Activated CD8-positive, alpha-beta memory T cell treated with anti-CD3 and anti-CD28 coated beads for 36 hours (primary cell): ENCODE measurements at regions not wholly inside any gene's neighbourhood (a gene's known extent, or its start where the extent isn't known, plus 50 kb on each side); places are given as distances from the start of the nearest gene placed in this dataset.

Source experiments
- CTCF ChIA-PET: fragments of 350-600 bp; sonication (Branson Sonifier 250); formaldehyde crosslinking; loops from one replicate; lab custom pipeline; 2021; ENCODE audit warnings: antibody characterized with exemption; lab: Charles Lee
- POLR2A ChIA-PET: fragments of 350-600 bp; sonication (Branson Sonifier 250); formaldehyde crosslinking; loops from one replicate; lab custom pipeline; 2021; ENCODE audit warnings: antibody characterized with exemption; lab: Charles Lee

DNA sequence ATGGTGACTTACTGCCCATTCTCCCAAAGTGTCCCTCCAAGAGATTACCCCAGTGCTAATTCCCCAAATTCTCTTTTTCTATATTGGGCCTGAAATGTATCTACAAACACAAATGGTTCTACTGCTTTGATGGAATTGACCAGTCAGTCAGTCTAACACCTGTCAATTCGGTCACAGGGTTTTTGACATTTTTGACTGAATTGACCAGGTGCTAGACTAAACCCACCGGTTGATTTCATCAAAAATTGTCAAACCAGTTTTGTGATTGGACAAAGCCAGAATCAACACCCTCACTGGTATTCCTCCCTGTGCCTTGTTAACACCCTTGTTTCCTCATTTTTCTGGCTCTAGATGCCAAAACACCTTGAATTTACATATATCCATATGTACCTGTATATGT lies 398.4 kb upstream of the NR2F2 start:
- POLR2A ChIA-PET, result no interaction called here
- CTCF ChIA-PET, result no interaction called here

DNA sequence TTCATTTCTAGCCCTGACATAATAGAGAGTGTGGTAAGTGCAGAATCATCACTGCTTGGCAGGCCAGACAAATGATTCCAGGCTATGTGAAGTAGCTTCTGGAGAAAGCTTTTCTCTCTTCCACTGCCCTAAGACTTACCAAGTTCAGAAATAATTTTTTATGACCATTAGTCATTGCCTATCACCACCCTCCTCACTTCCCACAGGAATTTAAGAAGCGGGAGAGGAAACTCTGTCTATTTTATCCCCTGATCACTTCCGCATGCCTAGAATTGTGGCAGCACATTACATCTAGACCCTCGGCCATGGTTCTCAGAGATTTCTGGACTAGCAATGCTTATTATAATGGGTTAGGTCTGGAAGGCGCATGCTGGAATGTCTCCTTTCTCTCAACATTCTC lies 397.8 kb upstream of the NR2F2 start:
- CTCF ChIA-PET, result no interaction called here
- POLR2A ChIA-PET, result no interaction called here

DNA sequence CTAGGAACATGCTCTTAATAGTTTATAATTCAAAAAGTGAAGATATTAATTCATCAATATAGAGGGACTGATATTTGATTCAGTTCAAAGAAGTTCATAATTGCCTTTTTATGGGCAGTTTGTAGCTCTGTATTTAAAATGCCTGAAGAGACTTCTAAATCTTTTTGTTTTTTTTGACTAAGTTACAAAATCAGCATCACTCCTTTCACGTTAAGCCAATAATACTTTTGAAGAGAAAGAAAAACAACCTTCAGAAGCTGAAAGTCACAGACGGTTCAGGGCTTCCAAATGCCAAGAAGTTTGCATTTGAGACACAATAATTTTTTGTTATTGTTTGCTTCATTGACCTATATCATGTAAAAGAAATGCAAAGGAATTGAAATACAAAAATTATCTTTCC lies 394.6 kb upstream of the NR2F2 start:
- ChIA-PET POLR2A (no interaction called here), CTCF (no interaction called here)

DNA sequence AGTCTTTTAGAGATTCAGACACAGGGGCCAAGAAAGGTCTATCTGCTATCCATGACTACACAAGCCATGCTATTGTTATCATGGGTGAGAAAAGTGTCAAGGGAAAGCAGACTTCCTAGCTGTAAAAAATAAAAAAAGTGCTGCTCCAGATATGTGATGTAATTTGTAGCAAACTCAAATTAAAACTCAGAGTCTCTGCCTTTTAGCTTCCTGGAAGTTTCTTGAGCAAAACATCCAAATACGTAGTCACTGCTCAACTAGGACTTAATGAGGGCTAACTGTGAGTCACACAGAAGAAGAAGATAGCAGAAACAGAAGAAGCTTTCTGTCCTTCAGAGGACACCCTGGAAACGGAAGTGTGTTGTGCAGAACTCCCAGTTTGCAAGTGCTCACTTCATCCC lies 393.4 kb upstream of the NR2F2 start:
- ChIA-PET POLR2A (no interaction called here), CTCF (no interaction called here)

DNA sequence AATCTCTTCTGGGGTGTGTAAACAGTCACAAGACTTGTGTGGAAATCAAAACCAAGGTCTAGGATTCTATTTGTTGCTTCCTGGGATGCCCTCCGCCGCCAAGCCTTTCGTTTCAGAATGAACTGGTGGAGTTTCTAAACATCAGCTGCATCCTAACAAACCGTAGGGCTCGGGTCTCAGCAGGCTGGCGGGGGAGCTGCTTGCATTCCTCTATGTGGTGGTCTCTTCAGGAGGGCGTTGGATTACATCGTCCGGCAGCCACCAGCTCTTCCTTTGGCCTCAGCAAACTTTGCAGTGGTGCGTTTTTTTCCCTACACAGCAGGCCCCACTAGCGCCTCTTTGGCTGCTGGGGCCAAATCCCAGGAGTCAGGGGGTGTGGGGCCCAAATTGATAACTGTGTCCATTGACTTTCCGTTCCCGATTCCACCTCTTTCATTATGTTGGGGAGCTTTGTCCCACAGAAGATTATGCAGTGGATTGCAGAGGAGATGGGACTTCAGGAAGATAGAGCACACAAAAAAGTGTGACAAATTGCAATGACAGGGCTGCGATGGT lies 390.0 kb upstream of the NR2F2 start:
- POLR2A ChIA-PET, result no interaction called here

DNA sequence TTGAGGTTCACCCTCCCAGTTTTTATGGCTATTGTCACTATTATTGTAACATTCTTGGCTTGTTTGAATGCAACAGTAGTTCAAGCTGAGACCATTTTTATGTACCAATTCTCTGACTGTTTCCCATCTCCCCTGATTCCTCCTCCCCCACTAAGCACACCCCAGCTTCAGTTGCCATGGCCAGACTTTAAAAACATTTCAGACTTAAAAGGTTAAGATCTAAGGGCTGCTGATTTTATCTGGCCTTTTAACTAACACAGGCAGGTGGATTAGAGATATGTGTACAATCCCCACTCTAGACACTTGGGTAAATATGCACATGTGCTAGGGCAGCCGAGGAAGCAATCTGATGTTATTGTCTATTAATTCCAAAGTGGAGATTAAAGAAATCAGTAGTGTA lies 386.3 kb upstream of the NR2F2 start:
- CTCF ChIA-PET, result no interaction called here
- POLR2A ChIA-PET, result no interaction called here

More for the DNA sequence above, 390.0 kb upstream of the NR2F2 start:
- CTCF ChIA-PET, result no interaction called here

DNA sequence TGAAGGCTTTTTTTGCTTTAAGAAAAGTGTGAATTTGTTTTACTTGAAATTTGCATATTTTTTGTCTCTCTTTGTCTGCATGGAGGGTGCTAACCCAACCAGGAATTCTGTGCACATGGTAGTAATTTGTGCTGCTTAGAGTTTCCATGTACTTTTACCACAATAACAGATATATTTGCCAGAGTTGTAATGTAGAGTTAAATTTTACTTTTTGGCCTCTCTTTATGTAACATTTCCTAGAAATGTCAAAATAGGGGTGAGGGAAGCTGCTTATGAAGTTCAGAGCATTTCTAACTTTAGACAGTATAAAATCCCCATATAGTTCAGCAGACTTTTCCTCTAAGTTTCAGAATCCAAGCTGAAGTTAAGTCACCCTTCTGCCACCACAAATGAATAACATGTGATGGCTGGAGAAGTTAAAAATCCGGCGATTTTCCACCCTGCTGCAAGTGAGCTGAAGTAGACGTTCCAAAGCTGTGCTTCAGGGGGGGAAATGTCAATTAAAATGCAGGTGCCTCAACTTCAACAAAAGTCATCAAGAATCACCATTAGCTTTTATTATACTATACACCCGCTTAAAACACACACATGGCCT lies 385.7 kb upstream of the NR2F2 start:
- ChIA-PET CTCF (no interaction called here), POLR2A (no interaction called here)

DNA sequence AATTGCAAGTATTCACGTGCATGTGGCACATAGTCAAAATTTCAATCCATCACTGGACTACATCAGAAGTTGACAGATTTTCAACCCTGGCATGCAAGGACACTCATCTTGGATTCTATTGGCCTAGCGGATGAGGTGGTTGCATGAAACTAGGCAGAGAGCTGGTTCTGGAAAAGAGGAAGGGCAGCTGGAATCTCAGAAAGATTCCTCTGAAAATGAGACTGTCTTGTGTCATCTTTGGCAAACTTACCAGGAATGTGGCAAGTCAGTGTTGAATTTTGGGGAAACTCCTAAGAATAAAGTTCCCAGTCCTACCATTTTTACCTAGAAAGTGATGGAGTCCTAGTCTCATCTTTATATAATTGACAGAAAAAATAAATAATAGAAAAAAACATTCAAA lies 384.3 kb upstream of the NR2F2 start:
- POLR2A ChIA-PET, result no interaction called here
- CTCF ChIA-PET, result no interaction called here

DNA sequence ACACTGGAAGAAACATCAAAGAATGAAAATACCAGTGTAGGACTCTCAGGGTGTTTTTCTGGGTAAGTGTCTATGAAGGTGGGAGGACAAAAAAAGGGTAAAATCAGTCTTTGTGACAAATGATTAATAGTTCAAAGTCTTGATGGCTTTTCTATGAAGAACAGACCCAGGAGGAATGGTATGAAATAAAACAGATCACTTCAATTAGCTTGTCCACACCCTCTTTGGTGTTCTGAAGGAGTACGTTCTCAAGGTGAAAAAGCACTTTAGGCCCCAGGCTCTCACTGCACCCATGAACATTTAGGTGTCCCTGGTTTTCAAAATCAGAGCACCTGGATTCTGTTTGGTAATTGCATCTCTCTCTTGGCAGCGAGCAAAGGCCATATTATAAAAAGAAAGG lies 383.6 kb upstream of the NR2F2 start:
- CTCF ChIA-PET, result no interaction called here

DNA sequence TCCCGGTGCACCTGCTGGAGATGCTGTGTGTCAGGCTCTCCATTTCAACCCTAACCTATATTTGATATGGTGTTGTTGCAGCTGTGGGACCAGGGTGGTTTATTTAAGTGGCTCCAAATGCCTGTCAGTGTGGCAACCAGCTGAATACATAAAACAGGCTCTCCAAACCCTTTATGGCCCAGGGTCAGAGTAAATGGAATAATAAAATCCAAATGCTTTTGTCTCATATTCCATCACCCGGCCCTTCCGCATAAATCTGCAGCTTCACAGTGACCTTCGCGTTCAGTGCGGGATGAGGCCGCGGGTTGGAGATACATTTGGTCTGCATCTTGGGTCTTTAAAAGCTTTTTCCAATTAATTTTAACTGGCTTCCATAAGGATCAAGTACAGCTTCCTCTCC lies 382.1 kb upstream of the NR2F2 start:
- CTCF ChIA-PET, result no interaction called here

More for the DNA sequence above, 383.6 kb upstream of the NR2F2 start:
- POLR2A ChIA-PET, result no interaction called here

DNA sequence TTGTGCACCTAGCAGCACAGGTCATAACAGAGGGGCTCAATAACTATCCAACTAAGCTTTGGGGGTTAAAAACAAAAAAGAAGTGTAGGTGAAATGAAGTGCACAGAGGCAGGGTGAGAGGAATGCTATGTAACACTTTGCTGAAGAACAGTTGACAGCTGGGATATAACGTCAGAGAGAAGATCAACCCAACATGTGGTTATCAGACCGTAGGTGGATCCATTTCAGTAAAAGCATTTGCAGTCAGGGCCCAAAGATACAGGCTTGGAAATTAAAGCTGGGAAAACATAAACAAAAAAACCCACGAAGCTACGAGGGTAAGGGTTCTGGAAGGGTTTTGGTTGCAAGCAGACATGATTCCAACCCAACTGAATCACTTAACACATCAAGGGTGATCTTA lies 377.5 kb upstream of the NR2F2 start:
- CTCF ChIA-PET, result no interaction called here
- POLR2A ChIA-PET, result no interaction called here

More for the DNA sequence above, 382.1 kb upstream of the NR2F2 start:
- POLR2A ChIA-PET, result interaction anchor here (0.6 kb wide), 1 partner anchor 96 kb away, joined by 3 read pairs; no protein-coding TSS in a partner anchor

DNA sequence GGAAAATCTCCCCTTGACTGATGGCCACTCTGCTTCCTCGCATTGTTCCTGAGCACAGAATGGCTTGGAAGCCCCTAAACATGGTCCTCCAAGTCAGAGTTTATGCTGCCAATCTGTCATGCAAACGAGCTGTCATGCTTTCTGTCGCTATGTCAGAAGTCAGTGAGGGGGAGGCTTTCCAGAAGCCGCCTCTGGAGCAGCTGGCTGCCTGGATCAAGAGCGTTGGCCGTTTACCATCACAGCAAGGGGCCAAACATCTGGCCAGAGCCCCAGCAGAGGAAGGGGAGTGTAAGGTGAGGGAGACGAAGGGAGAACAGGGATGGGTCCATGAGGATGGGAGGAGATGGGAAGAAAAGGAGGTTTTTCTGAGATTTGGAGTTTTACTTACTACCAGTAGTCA lies 372.6 kb upstream of the NR2F2 start:
- POLR2A ChIA-PET, result no interaction called here

DNA sequence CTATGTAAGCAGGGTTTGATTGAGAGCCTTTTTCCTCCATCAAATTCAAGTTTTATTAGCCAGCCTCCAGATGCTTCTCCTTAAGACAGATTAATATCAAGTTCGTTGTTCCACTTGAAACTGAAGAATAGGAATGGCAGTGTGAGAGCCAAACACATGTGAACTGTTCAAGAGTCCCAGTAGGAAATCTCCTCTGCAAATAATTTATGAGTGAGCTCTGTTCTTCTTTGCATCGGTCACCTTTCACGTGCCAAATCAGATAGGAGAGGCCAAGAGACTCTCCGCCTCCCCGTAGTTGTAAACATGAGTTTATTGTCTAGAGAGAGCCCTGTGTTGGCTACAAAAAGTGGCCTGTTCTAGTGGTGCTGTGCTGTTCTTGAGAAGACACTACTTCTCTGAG lies 372.1 kb upstream of the NR2F2 start:
- ChIA-PET CTCF (no interaction called here), POLR2A (no interaction called here)

More for the DNA sequence above, 372.6 kb upstream of the NR2F2 start:
- CTCF ChIA-PET, result no interaction called here

DNA sequence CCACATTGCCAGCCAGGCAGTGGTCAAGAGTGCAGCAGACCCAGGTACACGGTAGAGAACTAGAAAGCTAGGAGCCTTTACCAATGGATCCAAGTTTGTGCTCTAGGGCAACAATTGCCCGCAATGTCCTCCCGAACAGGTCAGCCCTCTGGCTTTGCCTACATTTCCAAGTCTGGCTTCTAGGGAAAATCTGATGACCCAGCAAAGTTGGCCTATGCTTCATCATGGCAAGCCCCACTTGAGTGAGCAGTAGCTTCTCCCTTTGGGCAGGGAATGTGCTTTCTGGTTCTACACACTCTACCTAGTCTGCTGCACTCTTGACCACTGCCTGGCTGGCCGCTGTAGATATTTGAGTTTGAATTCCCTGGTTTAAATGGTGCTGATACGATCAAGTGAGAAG lies 361.6 kb upstream of the NR2F2 start:
- ChIA-PET POLR2A (no interaction called here), CTCF (no interaction called here)

DNA sequence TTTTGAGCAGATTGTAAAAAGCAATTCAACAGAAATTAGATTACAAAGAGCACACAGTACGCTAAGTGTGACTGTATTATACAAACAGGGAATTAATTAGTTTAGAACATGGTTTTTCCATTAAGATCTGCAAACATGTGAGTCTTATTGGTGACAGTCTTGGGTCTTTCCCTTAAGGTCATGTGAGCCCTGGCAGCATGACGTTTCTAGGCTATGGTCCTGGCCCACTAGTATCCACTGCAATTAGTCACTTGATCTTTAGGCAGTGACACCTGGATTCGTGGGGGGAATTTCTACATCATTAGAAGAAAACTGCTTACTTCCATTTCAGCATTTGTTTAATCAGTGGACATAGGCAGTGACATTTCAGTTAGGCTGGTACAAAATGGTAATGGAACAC lies 360.2 kb upstream of the NR2F2 start:
- CTCF ChIA-PET, result no interaction called here
- POLR2A ChIA-PET, result no interaction called here

DNA sequence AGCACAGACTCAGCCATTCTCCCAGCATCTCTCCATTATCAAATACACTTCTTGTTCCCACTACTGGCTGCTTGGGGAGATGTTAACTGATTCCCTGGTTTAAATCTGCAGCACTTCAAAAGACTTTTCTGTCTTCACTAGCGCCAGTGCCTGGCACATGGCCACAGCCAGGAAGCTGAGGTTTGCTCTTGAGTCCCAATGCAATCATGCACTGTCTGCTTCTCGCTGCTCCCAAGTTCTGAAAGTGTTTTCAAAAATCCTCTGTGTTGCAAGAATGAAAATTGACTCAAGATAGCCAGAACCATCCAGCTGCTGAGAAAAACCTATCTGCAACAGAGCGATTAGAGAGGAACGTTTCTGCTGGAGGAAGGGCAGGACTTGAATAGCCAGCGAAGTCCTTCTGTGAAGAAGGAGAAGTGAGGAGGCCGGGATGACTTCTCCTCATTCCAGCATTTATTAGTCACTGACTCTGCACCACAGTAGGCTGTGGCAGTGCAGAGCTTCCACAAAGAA lies 358.4 kb upstream of the NR2F2 start:
- POLR2A ChIA-PET, result no interaction called here
- CTCF ChIA-PET, result no interaction called here

DNA sequence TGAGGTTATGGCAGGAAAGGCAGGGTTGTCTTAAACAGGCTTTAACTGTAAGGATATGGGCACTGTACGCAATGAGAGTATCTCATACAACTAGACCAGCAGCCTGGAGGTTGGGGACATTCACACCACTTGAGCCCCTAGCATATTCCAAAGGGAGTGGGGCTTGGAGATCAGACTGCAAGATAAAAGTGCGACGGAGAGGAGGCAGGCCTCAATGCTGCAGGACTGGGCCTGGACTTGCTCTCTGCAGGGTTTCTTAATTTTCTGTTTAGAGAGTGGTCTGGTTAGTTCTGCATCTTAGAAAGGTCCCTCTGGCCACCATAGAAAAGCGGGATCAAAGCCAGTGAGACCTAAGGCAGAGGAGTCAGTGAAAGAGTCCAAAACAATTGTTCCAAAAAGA lies 357.7 kb upstream of the NR2F2 start:
- ChIA-PET CTCF (no interaction called here), POLR2A (no interaction called here)

DNA sequence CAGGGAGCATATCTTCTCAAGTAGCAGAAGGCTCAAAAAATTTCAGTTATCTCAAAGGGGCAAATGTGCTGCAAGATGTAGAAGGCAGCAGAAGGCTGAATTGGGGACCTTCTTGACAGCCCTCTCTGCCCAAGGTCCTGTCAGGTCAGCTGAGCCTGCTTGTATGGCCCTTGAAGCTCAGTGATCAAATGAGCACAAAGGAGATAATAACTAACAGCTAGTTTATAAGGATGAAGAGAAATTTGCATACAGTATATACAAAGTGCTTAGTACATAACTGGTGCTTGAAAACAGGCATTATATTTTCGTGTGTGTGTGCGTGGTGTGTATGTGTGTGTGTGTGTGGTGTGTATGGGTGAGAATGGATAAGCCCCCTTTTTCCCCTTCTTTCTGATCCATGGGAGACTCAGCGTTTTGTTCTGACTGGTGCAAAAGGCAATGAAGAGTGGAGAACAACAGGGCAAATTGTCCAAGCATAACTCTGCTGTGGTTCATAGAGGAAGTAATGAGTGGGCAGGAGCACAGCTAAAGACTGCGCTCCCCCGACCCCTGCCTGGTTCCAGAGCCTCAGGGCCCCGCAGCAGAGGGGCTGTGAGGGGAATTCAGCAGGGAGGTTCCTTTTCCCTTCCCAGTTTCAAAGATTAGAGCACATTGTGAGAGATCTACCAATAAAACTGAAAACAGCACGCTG lies 356.8 kb upstream of the NR2F2 start:
- ChIA-PET CTCF (no interaction called here), POLR2A (no interaction called here)

DNA sequence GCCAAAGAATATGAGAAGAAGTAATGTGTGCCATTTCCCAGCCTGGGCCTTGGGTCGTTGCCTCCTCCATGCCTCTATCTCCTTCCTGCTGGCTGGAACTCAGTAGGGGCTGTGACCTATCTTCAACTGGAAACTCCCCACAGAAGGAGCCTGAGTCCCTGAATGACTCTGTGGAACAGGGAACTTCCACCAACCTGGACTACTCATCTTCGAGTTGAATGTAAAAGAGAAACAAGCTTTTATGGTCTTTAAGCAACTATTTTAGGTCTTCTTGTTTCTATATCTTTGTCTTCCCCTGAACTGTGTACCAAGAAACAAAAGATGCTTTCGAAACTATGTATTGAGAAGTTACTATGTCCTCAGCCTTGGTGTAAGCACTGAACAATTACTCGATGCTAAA lies 355.3 kb upstream of the NR2F2 start:
- POLR2A ChIA-PET, result no interaction called here
- CTCF ChIA-PET, result no interaction called here

DNA sequence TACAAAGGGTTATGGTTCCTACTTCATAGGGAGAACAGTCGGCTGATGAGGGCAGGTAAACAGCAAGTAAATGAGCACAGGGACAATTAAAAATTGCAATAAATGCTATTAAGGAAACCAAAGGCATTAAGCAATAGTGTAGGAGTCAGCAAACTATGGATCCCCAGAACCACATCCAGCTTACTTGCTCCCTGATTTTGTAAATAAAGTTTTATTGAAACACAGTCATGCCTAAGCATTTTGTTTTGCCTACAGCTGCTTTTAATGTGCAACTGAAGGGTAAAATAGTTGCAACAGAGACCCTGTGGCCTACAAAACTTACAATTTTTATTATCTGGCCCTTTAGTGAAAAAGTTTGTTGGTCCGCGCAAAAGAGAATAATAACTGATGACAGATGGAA lies 351.2 kb upstream of the NR2F2 start:
- ChIA-PET POLR2A (no interaction called here), CTCF (no interaction called here)

DNA sequence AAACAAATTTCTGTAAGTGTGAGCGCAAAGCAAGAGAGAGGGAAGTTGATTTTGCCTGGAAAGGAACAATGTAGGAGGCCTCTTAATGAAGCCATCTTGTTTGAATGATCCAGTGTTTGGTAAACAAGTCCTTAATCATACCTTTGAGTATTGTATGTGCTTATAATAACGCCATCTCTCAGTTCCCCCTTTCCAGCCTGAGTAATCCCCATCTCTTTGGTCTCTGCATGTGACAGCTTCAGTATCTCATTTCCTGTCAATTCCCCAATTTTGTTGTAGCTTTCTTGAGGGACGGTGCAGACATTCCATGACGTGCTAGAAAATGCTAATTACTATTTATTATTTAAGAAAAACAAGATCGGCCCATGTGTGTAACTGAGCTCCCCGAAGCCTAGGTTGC lies 349.3 kb upstream of the NR2F2 start:
- ChIA-PET CTCF (no interaction called here), POLR2A (no interaction called here)
